ENCODE measurements at regions not wholly inside any gene's neighbourhood (a gene's known extent, or its start where the extent isn't known, plus 50 kb on each side); places are given as distances from the start of the nearest gene placed in this dataset.

- TF ChIP-seq, protein P1, sequence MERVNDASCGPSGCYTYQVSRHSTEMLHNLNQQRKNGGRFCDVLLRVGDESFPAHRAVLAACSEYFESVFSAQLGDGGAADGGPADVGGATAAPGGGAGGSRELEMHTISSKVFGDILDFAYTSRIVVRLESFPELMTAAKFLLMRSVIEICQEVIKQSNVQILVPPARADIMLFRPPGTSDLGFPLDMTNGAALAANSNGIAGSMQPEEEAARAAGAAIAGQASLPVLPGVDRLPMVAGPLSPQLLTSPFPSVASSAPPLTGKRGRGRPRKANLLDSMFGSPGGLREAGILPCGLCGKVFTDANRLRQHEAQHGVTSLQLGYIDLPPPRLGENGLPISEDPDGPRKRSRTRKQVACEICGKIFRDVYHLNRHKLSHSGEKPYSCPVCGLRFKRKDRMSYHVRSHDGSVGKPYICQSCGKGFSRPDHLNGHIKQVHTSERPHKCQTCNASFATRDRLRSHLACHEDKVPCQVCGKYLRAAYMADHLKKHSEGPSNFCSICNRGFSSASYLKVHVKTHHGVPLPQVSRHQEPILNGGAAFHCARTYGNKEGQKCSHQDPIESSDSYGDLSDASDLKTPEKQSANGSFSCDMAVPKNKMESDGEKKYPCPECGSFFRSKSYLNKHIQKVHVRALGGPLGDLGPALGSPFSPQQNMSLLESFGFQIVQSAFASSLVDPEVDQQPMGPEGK (CRISPR knock-in tag; IDR thresholded peaks at IDR 0.05; ENCODE audit: borderline replicate concordance) = no peak
- TF ChIP-seq ZNF8 (CRISPR knock-in tag; IDR thresholded peaks at IDR 0.05) (no peak), ZFP3 (CRISPR knock-in tag; IDR thresholded peaks at IDR 0.05) (no peak)
These were observed 86.7 kb upstream of the TBL1XR1 start (continued) for GRCh38 chr3:177283983-177284382.

DNA sequence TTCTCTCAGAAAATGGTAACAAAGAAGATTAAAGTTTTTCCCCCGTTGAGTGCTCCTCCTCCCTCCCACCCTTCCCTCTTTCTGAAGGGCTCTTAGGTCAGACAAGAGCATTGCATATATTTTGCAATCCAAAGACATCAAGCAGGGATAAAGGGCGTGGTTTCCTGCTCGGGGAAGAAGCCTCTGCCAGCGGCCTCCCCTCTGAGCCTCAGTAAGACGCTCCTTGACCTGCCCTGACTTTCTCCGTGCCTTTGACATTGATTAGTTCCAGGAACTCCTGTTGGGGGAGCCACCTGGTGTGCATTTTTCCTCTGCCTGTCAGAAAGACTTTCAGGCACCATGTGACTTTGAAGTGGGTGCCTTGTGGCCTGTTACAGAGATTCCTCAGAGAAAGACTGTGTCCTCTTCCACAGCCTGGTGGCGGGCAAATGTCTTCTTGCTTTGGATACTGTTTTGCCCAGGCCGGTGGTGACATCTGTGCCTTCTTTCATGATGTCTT, 87.2 kb upstream of the TBL1XR1 start:
- peak; percentile 71 for ATAC-seq
- no peak for TF ChIP-seq PPARA (CRISPR knock-in tag; IDR thresholded peaks at IDR 0.05; ENCODE audit: borderline replicate concordance)
- TF ChIP-seq BACH2 (CRISPR knock-in tag; IDR thresholded peaks at IDR 0.05; ENCODE audit: borderline replicate concordance) = no peak
- no peak for TF ChIP-seq ZFP3 (CRISPR knock-in tag; IDR thresholded peaks at IDR 0.05)
- TF ChIP-seq ZNF8 (CRISPR knock-in tag; IDR thresholded peaks at IDR 0.05) = no peak
- no peak for TF ChIP-seq TOX (CRISPR knock-in tag; IDR thresholded peaks at IDR 0.05; ENCODE audit: borderline replicate concordance)
- no peak for TF ChIP-seq SNAI2 (CRISPR knock-in tag; IDR thresholded peaks at IDR 0.05)
- no peak for TF ChIP-seq ZC3H10 (CRISPR knock-in tag; IDR thresholded peaks at IDR 0.05)

- no peak for ATAC-seq
- TF ChIP-seq, protein P2, sequence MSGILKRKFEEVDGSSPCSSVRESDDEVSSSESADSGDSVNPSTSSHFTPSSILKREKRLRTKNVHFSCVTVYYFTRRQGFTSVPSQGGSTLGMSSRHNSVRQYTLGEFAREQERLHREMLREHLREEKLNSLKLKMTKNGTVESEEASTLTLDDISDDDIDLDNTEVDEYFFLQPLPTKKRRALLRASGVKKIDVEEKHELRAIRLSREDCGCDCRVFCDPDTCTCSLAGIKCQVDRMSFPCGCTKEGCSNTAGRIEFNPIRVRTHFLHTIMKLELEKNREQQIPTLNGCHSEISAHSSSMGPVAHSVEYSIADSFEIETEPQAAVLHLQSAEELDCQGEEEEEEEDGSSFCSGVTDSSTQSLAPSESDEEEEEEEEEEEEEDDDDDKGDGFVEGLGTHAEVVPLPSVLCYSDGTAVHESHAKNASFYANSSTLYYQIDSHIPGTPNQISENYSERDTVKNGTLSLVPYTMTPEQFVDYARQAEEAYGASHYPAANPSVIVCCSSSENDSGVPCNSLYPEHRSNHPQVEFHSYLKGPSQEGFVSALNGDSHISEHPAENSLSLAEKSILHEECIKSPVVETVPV (CRISPR knock-in tag; IDR thresholded peaks at IDR 0.05) = no peak
- TF ChIP-seq RARB (CRISPR knock-in tag; IDR thresholded peaks at IDR 0.05) (no peak), ZC3H10 (CRISPR knock-in tag; IDR thresholded peaks at IDR 0.05) (no peak), TCF4 (CRISPR knock-in tag; IDR thresholded peaks at IDR 0.05; ENCODE audit: borderline replicate concordance) (no peak), ESRRG (CRISPR knock-in tag; IDR thresholded peaks at IDR 0.05) (no peak), ZNF565 (CRISPR knock-in tag; conservative IDR thresholded peaks at IDR 0.05; ENCODE audit: low read depth) (no peak), SNAI2 (CRISPR knock-in tag; IDR thresholded peaks at IDR 0.05) (no peak), CREB5 (CRISPR knock-in tag; IDR thresholded peaks at IDR 0.05; ENCODE audit: low read depth) (no peak), GLIS3 (CRISPR knock-in tag; IDR thresholded peaks at IDR 0.05) (no peak), CSDC2 (CRISPR knock-in tag; IDR thresholded peaks at IDR 0.05) (no peak), ZNF70 (CRISPR knock-in tag; IDR thresholded peaks at IDR 0.05) (no peak)
- TF ChIP-seq, protein P1 (CRISPR knock-in tag; IDR thresholded peaks at IDR 0.05; ENCODE audit: borderline replicate concordance) = no peak
- TF ChIP-seq, protein P3, sequence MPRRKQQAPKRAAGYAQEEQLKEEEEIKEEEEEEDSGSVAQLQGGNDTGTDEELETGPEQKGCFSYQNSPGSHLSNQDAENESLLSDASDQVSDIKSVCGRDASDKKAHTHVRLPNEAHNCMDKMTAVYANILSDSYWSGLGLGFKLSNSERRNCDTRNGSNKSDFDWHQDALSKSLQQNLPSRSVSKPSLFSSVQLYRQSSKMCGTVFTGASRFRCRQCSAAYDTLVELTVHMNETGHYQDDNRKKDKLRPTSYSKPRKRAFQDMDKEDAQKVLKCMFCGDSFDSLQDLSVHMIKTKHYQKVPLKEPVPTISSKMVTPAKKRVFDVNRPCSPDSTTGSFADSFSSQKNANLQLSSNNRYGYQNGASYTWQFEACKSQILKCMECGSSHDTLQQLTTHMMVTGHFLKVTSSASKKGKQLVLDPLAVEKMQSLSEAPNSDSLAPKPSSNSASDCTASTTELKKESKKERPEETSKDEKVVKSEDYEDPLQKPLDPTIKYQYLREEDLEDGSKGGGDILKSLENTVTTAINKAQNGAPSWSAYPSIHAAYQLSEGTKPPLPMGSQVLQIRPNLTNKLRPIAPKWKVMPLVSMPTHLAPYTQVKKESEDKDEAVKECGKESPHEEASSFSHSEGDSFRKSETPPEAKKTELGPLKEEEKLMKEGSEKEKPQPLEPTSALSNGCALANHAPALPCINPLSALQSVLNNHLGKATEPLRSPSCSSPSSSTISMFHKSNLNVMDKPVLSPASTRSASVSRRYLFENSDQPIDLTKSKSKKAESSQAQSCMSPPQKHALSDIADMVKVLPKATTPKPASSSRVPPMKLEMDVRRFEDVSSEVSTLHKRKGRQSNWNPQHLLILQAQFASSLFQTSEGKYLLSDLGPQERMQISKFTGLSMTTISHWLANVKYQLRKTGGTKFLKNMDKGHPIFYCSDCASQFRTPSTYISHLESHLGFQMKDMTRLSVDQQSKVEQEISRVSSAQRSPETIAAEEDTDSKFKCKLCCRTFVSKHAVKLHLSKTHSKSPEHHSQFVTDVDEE (CRISPR knock-in tag; IDR thresholded peaks at IDR 0.05) = no peak
These were observed 88.8 kb upstream of the TBL1XR1 start for GRCh38 chr3:177286034-177286433.

DNA sequence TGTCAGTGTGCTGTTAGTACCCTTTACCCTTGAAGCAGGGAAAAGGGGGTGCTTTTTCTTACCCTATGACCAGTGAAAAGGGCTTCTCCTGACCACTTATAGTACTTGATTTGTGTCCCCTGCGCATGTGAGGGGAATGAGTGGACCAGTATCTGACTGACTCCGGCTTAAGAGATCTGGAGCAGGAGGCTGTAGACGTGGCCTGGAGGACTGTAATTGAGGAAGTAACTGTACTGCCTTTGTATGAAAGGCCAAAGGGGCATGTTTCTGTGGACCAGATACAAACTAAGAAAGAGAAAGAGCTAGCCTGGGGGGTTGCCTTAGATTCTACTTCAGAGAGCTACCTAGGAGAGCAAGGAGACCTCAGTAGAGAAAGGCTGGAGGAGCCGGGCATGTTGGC, 89.9 kb upstream of the TBL1XR1 start:
- TF ChIP-seq ZNF8 (CRISPR knock-in tag; IDR thresholded peaks at IDR 0.05) (no peak), TOX (CRISPR knock-in tag; IDR thresholded peaks at IDR 0.05; ENCODE audit: borderline replicate concordance) (no peak), OSR1 (CRISPR knock-in tag; IDR thresholded peaks at IDR 0.05) (no peak), BACH2 (CRISPR knock-in tag; IDR thresholded peaks at IDR 0.05; ENCODE audit: borderline replicate concordance) (no peak)
- ATAC-seq = no peak

Data from SK-N-SH treated with all-trans-retinoic acid at 6 μM for 48 hours (cell line).